Memory B cell (primary cell): ENCODE measurements at regions not wholly inside any gene's neighbourhood (a gene's known extent, or its start where the extent isn't known, plus 50 kb on each side); places are given as distances from the start of the nearest gene placed in this dataset.

Experiments used
- ATAC-seq: fragments of 150-1000 bp; cut with Tn5 transposase; 2 replicates; pipeline ENCODE4 v1.10.0; 2021; ENCODE audit warnings: low read depth, mild to moderate bottlenecking, moderate library complexity
- DNase-seq, 2 donors: peaks; one replicate each; pipeline ENCODE4 v3.0.0; 2022; ENCODE audit warnings: low spot score in 2 of 2
- H3K27ac Mint-ChIP-seq: one replicate; pipeline ENCODE4 v1.8.0; 2022; ENCODE audit warnings: mild to moderate bottlenecking, moderate library complexity, mixed read lengths
- H3K27me3 Mint-ChIP-seq: one replicate; pipeline ENCODE4 v1.8.0; 2022; ENCODE audit warnings: mixed read lengths
- H3K36me3 Mint-ChIP-seq: one replicate; pipeline ENCODE4 v1.8.0; 2022; ENCODE audit warnings: mild to moderate bottlenecking, mixed read lengths
- H3K4me1 Mint-ChIP-seq: one replicate; pipeline ENCODE4 v1.8.0; 2022; ENCODE audit warnings: mixed read lengths
- H3K4me3 Mint-ChIP-seq: one replicate; pipeline ENCODE4 v1.8.0; 2022; ENCODE audit warnings: mild to moderate bottlenecking, moderate library complexity, mixed read lengths
- H3K9me3 Mint-ChIP-seq: one replicate; pipeline ENCODE4 v1.8.0; 2022; ENCODE audit warnings: mixed read lengths

GRCh38 chr11:27287205-27287604 lies 75.8 kb downstream of the CCDC34 start:
- Mint-ChIP-seq H3K27ac (no peak overlapping the region), H3K9me3 (peaks cover 16% of the 10 kb centered on the region), H3K4me3 (no peak overlapping the region), H3K27me3 (peaks cover 6% of the 10 kb centered on the region), H3K4me1 (no peaks in the 10 kb centered on the region), H3K36me3 (peaks cover 4% of the 10 kb centered on the region)
- ATAC-seq (no peak), DNase-seq (no peak)

GRCh38 chr11:27285761-27286160 lies 77.3 kb downstream of the CCDC34 start:
- no peak overlapping the region for H3K4me3 Mint-ChIP-seq
- no peak for DNase-seq
- peaks cover 2% of the 10 kb centered on the region for H3K27me3 Mint-ChIP-seq
- H3K27ac Mint-ChIP-seq = no peak overlapping the region
- peaks cover 4% of the 10 kb centered on the region for H3K9me3 Mint-ChIP-seq
- H3K4me1 Mint-ChIP-seq = no peaks in the 10 kb centered on the region
- H3K36me3 Mint-ChIP-seq = no peaks in the 10 kb centered on the region
- no peak for ATAC-seq

- Mint-ChIP-seq H3K36me3 (no peaks in the 10 kb centered on the region), H3K27ac (no peak overlapping the region), H3K4me3 (no peak overlapping the region), H3K4me1 (no peaks in the 10 kb centered on the region), H3K9me3 (no peaks in the 10 kb centered on the region), H3K27me3 (peaks cover 4% of the 10 kb centered on the region)
- DNase-seq (no peak), ATAC-seq (no peak)
Measured at GRCh38 chr11:27282806-27283205, 80.2 kb downstream of the CCDC34 start.

- no peaks in the 10 kb centered on the region for H3K9me3 Mint-ChIP-seq
- no peak overlapping the region for H3K27ac Mint-ChIP-seq
- H3K4me1 Mint-ChIP-seq = no peaks in the 10 kb centered on the region
- DNase-seq (no peak), ATAC-seq (no peak)
- H3K4me3 Mint-ChIP-seq = no peak overlapping the region
- H3K27me3 Mint-ChIP-seq = peaks cover 9% of the 10 kb centered on the region
- no peaks in the 10 kb centered on the region for H3K36me3 Mint-ChIP-seq
Measured at GRCh38 chr11:27281740-27282590, 81.0 kb downstream of the CCDC34 start.

- Mint-ChIP-seq H3K36me3 (no peaks in the 10 kb centered on the region), H3K4me3 (no peak overlapping the region), H3K9me3 (no peaks in the 10 kb centered on the region), H3K27me3 (peaks cover 9% of the 10 kb centered on the region), H3K27ac (no peak overlapping the region), H3K4me1 (no peaks in the 10 kb centered on the region)
- ATAC-seq (no peak), DNase-seq (no peak)
Measured at GRCh38 chr11:27281276-27281675, 81.7 kb downstream of the CCDC34 start.

GRCh38 chr11:27280140-27280539 lies 82.9 kb downstream of the CCDC34 start:
- no peak for ATAC-seq
- no peaks in the 10 kb centered on the region for H3K4me1 Mint-ChIP-seq

GRCh38 chr11:27279460-27279859 lies 83.6 kb downstream of the CCDC34 start:
- H3K36me3 Mint-ChIP-seq = no peaks in the 10 kb centered on the region
- no peak for DNase-seq
- H3K4me1 Mint-ChIP-seq = no peaks in the 10 kb centered on the region
- no peaks in the 10 kb centered on the region for H3K9me3 Mint-ChIP-seq
- no peak for ATAC-seq
- H3K27me3 Mint-ChIP-seq = peaks cover 11% of the 10 kb centered on the region
- no peak overlapping the region for H3K4me3 Mint-ChIP-seq
- H3K27ac Mint-ChIP-seq = no peak overlapping the region

More at GRCh38 chr11:27280140-27280539, 82.9 kb downstream of the CCDC34 start:
- no peak overlapping the region for H3K27ac Mint-ChIP-seq
- no peaks in the 10 kb centered on the region for H3K36me3 Mint-ChIP-seq
- peaks cover 9% of the 10 kb centered on the region for H3K27me3 Mint-ChIP-seq
- H3K4me3 Mint-ChIP-seq = no peak overlapping the region
- no peaks in the 10 kb centered on the region for H3K9me3 Mint-ChIP-seq
- no peak for DNase-seq

GRCh38 chr11:27277843-27278242 lies 85.2 kb downstream of the CCDC34 start:
- Mint-ChIP-seq H3K9me3 (no peaks in the 10 kb centered on the region), H3K4me3 (no peak overlapping the region)

GRCh38 chr11:27276141-27276540 lies 86.9 kb downstream of the CCDC34 start:
- Mint-ChIP-seq H3K4me3 (no peak overlapping the region), H3K27me3 (peaks cover 14% of the 10 kb centered on the region), H3K36me3 (no peaks in the 10 kb centered on the region), H3K27ac (no peak overlapping the region), H3K4me1 (no peaks in the 10 kb centered on the region), H3K9me3 (peaks cover 8% of the 10 kb centered on the region)
- ATAC-seq = no peak
- DNase-seq = no peak

More at GRCh38 chr11:27277843-27278242, 85.2 kb downstream of the CCDC34 start:
- ATAC-seq = no peak
- Mint-ChIP-seq H3K27ac (no peak overlapping the region), H3K36me3 (no peaks in the 10 kb centered on the region), H3K4me1 (no peaks in the 10 kb centered on the region), H3K27me3 (peaks cover 11% of the 10 kb centered on the region)
- no peak for DNase-seq

GRCh38 chr11:27274854-27275395 lies 88.1 kb downstream of the CCDC34 start:
- H3K27me3 Mint-ChIP-seq = peaks cover 11% of the 10 kb centered on the region

GRCh38 chr11:27266125-27266524 lies 96.9 kb downstream of the CCDC34 start:
- no peak overlapping the region for H3K4me3 Mint-ChIP-seq
- no peaks in the 10 kb centered on the region for H3K36me3 Mint-ChIP-seq
- DNase-seq = no peak
- peaks cover under 1% of the 10 kb centered on the region for H3K9me3 Mint-ChIP-seq
- H3K27ac Mint-ChIP-seq = no peak overlapping the region
- ATAC-seq = no peak
- H3K4me1 Mint-ChIP-seq = no peaks in the 10 kb centered on the region
- H3K27me3 Mint-ChIP-seq = peaks cover 2% of the 10 kb centered on the region

More at GRCh38 chr11:27274854-27275395, 88.1 kb downstream of the CCDC34 start:
- no peak overlapping the region for H3K27ac Mint-ChIP-seq
- no peak overlapping the region for H3K4me3 Mint-ChIP-seq
- ATAC-seq (no peak), DNase-seq (no peak)
- H3K4me1 Mint-ChIP-seq = no peaks in the 10 kb centered on the region
- peaks cover 8% of the 10 kb centered on the region for H3K9me3 Mint-ChIP-seq
- no peaks in the 10 kb centered on the region for H3K36me3 Mint-ChIP-seq

GRCh38 chr11:27263986-27264385 lies 99.0 kb downstream of the CCDC34 start:
- ATAC-seq = no peak
- H3K9me3 Mint-ChIP-seq = peaks cover 3% of the 10 kb centered on the region
- no peaks in the 10 kb centered on the region for H3K4me1 Mint-ChIP-seq
- DNase-seq = no peak
- no peak overlapping the region for H3K4me3 Mint-ChIP-seq
- peaks cover 3% of the 10 kb centered on the region for H3K27me3 Mint-ChIP-seq
- H3K36me3 Mint-ChIP-seq = no peaks in the 10 kb centered on the region
- H3K27ac Mint-ChIP-seq = no peak overlapping the region

- no peaks in the 10 kb centered on the region for H3K4me1 Mint-ChIP-seq
- no peaks in the 10 kb centered on the region for H3K36me3 Mint-ChIP-seq
- H3K27me3 Mint-ChIP-seq = peaks cover 3% of the 10 kb centered on the region
- ATAC-seq (no peak), DNase-seq (no peak)
- no peak overlapping the region for H3K27ac Mint-ChIP-seq
- H3K4me3 Mint-ChIP-seq = no peak overlapping the region
- peaks cover 3% of the 10 kb centered on the region for H3K9me3 Mint-ChIP-seq
Measured at GRCh38 chr11:27263046-27263445, 100.0 kb downstream of the CCDC34 start.

GRCh38 chr11:27255447-27255828 lies 107.6 kb downstream of the CCDC34 start:
- H3K27me3 Mint-ChIP-seq = peaks cover 5% of the 10 kb centered on the region
- no peak overlapping the region for H3K27ac Mint-ChIP-seq
- no peaks in the 10 kb centered on the region for H3K4me1 Mint-ChIP-seq
- no peak for DNase-seq
- ATAC-seq = no peak
- no peak overlapping the region for H3K4me3 Mint-ChIP-seq
- no peaks in the 10 kb centered on the region for H3K9me3 Mint-ChIP-seq
- no peaks in the 10 kb centered on the region for H3K36me3 Mint-ChIP-seq
